HEK293 (cell line): ENCODE measurements at regions not wholly inside any gene's neighbourhood (a gene's known extent, or its start where the extent isn't known, plus 50 kb on each side); places are given as distances from the start of the nearest gene placed in this dataset.

Source experiments
- CTCF ChIP-seq: fragments of 450-650 bp; formaldehyde crosslinking; IDR thresholded peaks from 2 replicates; pipeline ENCODE4 v1.5.1; 2016; ENCODE audit warnings: missing biosample characterization, missing genetic modification characterization
- REST ChIP-seq: fragments of 450-650 bp; formaldehyde crosslinking; IDR thresholded peaks from 2 replicates; pipeline ENCODE4 v1.5.1; 2016; ENCODE audit warnings: missing biosample characterization, missing genetic modification characterization
- ZNF664 ChIP-seq: fragments of 450-650 bp; formaldehyde crosslinking; IDR thresholded peaks from 2 replicates; pipeline ENCODE4 v1.5.1; 2016; ENCODE audit warnings: missing biosample characterization, missing genetic modification characterization
- ZNF792 ChIP-seq: fragments of 450-650 bp; formaldehyde crosslinking; IDR thresholded peaks from 2 replicates; pipeline ENCODE4 v1.5.1; 2016; ENCODE audit warnings: missing biosample characterization, missing genetic modification characterization
- TF ChIP-seq, protein P1 (sequence below): fragments of 450-650 bp; formaldehyde crosslinking; IDR thresholded peaks from 2 replicates; pipeline ENCODE4 v1.5.1; 2016; ENCODE audit warnings: missing biosample characterization, missing genetic modification characterization
- TF ChIP-seq, protein P2 (sequence below): fragments of 450-650 bp; formaldehyde crosslinking; conservative IDR thresholded peaks from 2 replicates; pipeline ENCODE4 v1.5.1; 2016; ENCODE audit warnings: low read depth, missing biosample characterization, missing genetic modification characterization

DNA sequence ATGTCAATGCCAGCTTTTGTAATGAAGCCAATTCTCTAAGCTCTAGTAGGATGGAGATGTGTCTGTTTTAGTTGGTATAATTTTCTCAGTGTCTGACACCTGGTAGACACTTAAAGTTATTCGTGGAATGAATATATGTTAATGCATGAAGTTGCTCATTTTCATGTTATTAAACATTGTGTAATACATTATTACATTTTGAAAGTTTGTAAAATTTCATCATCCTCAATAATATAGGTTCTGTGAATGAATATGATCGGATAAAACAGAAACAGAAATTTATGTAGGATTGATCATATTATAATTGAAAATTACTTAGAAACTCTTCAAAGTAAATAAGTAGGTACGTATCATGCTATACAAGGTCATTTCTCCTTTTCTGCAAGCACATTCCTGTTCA, 625.3 kb downstream of the PLA2G4A start:
- TF ChIP-seq ZNF792 (tag by site-specific recombination), result no peak
- TF ChIP-seq REST (tag by site-specific recombination), result no peak
- TF ChIP-seq CTCF, result no peak
- no peak for TF ChIP-seq ZNF664
- TF ChIP-seq, protein P1, sequence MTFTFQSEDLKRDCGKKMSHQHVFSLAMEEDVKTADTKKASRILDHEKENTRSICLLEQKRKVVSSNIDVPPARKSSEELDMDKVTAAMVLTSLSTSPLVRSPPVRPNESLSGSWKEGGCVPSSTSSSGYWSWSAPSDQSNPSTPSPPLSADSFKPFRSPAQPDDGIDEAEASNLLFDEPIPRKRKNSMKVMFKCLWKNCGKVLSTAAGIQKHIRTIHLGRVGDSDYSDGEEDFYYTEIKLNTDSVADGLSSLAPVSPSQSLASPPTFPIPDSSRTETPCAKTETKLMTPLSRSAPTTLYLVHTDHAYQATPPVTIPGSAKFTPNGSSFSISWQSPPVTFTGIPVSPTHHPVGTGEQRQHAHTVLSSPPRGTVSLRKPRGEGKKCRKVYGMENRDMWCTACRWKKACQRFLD (tag by site-specific recombination), result no peak
- TF ChIP-seq, protein P2, sequence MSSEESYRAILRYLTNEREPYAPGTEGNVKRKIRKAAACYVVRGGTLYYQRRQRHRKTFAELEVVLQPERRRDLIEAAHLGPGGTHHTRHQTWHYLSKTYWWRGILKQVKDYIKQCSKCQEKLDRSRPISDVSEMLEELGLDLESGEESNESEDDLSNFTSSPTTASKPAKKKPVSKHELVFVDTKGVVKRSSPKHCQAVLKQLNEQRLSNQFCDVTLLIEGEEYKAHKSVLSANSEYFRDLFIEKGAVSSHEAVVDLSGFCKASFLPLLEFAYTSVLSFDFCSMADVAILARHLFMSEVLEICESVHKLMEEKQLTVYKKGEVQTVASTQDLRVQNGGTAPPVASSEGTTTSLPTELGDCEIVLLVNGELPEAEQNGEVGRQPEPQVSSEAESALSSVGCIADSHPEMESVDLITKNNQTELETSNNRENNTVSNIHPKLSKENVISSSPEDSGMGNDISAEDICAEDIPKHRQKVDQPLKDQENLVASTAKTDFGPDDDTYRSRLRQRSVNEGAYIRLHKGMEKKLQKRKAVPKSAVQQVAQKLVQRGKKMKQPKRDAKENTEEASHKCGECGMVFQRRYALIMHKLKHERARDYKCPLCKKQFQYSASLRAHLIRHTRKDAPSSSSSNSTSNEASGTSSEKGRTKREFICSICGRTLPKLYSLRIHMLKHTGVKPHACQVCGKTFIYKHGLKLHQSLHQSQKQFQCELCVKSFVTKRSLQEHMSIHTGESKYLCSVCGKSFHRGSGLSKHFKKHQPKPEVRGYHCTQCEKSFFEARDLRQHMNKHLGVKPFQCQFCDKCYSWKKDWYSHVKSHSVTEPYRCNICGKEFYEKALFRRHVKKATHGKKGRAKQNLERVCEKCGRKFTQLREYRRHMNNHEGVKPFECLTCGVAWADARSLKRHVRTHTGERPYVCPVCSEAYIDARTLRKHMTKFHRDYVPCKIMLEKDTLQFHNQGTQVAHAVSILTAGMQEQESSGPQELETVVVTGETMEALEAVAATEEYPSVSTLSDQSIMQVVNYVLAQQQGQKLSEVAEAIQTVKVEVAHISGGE, result no peak
